ENCODE measurements at regions not wholly inside any gene's neighbourhood (a gene's known extent, or its start where the extent isn't known, plus 50 kb on each side); places are given as distances from the start of the nearest gene placed in this dataset.

GRCh38 chr6:156068881-156069280 is 613.2 kb upstream of the NOX3 start:
- no peak for TF ChIP-seq EZH2phosphoT487 (IDR thresholded peaks at IDR 0.05; ENCODE audit: insufficient read depth, low read depth)
- TF ChIP-seq EZH2 (IDR thresholded peaks at IDR 0.05; ENCODE audit: insufficient read depth, poor library complexity, severe bottlenecking): no peak

Measured in GM23248 (cell line).